Neural cell (in vitro differentiated cells): ENCODE measurements at regions not wholly inside any gene's neighbourhood (a gene's known extent, or its start where the extent isn't known, plus 50 kb on each side); places are given as distances from the start of the nearest gene placed in this dataset.

Experiments
- CTCF ChIP-seq: fragments of 450-650 bp; IDR thresholded peaks from 2 replicates; pipeline ENCODE4 v1.5.1; 2014; ENCODE audit warnings: antibody characterized with exemption, mild to moderate bottlenecking, moderate library complexity; ENCODE audit not compliant: poor library complexity, severe bottlenecking
- EP300 ChIP-seq: fragments of 450-650 bp; conservative IDR thresholded peaks from 2 replicates; pipeline ENCODE4 v1.6.1; 2014; ENCODE audit warnings: antibody characterized with exemption, mild to moderate bottlenecking, moderate library complexity; ENCODE audit not compliant: poor library complexity, severe bottlenecking
- EZH2 ChIP-seq: fragments of 200-600, 300-800 bp; shearing (Covaris generic), sonication (generic); IDR thresholded peaks from 2 replicates; pipeline ENCODE4 v1.6.1; 2014; ENCODE audit warnings: antibody characterized with exemption, low read length, borderline replicate concordance, mild to moderate bottlenecking; ENCODE audit not compliant: insufficient read depth, poor library complexity, severe bottlenecking

GRCh38 chr5:68698025-68698940 is 395.5 kb upstream of the SLC30A5 start:
- no peak for TF ChIP-seq CTCF
- no peak for TF ChIP-seq EZH2
- TF ChIP-seq EP300 = no peak
